ENCODE measurements at regions not wholly inside any gene's neighbourhood (a gene's known extent, or its start where the extent isn't known, plus 50 kb on each side); places are given as distances from the start of the nearest gene placed in this dataset.
"Not testable (repeated sequence)": the region's sequence is repeated elsewhere in the genome, so short reads cannot be mapped to it uniquely, and the experiment has no call there.

DNA sequence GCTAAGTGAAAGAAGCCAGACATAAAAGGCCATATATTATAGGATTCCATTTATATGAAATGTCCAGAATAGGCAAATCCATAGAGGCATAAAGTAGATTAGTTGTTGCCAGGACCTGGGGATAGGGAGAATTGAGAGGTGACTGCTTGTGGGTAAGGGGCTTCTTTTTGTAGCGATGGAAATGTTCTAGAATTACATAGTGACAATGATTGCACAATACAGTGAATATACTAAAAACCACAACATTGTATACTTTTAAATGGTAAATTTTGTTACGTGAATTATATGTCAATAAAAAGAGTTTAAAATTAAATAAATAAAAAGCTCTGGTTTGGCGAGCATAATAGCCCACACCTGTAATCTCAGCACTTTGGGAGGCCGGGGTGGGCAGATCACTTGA, 486.8 kb downstream of the KLF12 start:
- Histone ChIP-seq H3K4me1 (ENCODE audit: control insufficient read depth, insufficient read depth, low read length, unreplicated experiment) (no peaks in the 10 kb centered on the region), H3K79me2 (ENCODE audit: control insufficient read depth, insufficient read depth, low read length, unreplicated experiment) (no peaks in the 10 kb centered on the region), H2AFZ (ENCODE audit: low read length, unreplicated experiment) (no peak overlapping the region), H3K27ac (ENCODE audit: low read depth, low read length) (no peak overlapping the region), H3K4me3 (ENCODE audit: low read depth, low read length) (no peak overlapping the region), H3K27me3 (ENCODE audit: insufficient read depth, low read length) (no peaks in the 10 kb centered on the region; the same call in 1 of the 2 replicates), H3K36me3 (ENCODE audit: insufficient read depth, low read length) (no peaks in the 10 kb centered on the region)

DNA sequence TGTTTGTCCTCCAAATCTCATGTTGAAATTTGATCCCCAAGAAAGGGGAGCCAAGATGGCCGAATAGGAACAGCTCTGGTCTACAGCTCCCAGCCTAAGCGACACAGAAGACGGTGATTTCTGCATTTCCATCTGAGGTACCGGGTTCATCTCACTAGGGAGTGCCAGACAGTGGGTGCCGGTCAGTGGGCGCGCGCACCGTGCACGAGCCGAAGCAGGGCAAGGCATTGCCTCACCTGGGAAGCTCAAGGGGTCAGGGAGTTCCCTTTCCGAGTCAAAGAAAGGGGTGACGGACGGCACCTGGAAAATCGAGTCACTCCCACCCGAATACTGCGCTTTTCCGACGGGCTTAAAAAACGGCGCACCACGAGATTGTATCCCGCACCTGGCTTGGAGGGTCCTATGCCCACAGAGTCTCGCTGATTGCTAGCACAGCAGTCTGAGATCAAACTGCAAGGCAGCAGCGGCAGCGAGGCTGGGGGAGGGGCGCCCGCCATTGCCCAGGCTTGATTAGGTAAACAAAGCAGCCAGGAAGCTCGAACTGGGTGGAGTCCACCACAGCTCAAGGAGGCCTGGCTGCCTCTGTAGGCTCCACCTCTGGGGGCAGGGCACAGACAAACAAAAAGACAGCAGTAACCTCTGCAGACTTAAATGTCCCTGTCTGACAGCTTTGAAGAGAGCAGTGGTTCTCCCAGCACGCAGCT, 493.6 kb downstream of the KLF12 start:
- not testable (repeated sequence) for H3K4me1 ChIP-seq (ENCODE audit: control insufficient read depth, insufficient read depth, low read length, unreplicated experiment); H3K27me3 ChIP-seq (ENCODE audit: insufficient read depth, low read length); H3K36me3 ChIP-seq (ENCODE audit: insufficient read depth, low read length); H3K4me3 ChIP-seq (ENCODE audit: low read depth, low read length); H2AFZ ChIP-seq (ENCODE audit: low read length, unreplicated experiment); H3K79me2 ChIP-seq (ENCODE audit: control insufficient read depth, insufficient read depth, low read length, unreplicated experiment); H3K27ac ChIP-seq (ENCODE audit: low read depth, low read length)

DNA sequence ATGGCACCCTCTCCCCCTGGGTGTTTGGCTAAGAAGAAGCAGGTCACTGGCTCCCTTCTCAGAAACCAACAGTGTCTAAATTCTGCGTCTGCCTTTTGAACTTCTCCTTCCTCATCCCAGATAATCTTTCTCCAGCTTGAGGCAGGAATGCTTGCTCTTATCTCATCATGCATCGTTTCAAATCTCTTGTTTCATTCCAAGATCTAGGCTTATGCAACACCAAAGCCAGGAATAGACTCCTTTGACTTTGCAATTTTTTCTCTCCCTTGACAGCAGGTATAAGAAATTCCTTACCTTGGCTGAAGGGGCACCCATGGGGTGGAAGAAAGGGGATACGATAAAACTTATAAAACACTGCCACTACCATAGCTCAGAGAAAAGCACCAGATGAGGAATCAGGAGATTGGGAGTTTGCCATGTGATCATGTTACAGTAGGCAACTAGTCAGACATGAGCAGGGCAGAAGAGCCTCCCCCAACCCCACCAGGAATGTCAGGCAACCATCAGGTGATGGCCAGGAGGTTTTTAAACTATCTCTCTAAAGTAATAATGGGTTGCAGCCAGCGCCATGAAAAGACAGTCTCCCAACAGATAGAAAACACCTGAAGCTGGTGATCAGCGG, 498.9 kb downstream of the KLF12 start:
- Histone ChIP-seq H3K79me2 (ENCODE audit: control insufficient read depth, insufficient read depth, low read length, unreplicated experiment) (no peaks in the 10 kb centered on the region), H3K4me1 (ENCODE audit: control insufficient read depth, insufficient read depth, low read length, unreplicated experiment) (no peaks in the 10 kb centered on the region), H2AFZ (ENCODE audit: low read length, unreplicated experiment) (no peak overlapping the region), H3K27me3 (ENCODE audit: insufficient read depth, low read length) (peaks cover 18% of the 10 kb centered on the region), H3K27ac (ENCODE audit: low read depth, low read length) (no peak overlapping the region), H3K4me3 (ENCODE audit: low read depth, low read length) (no peak overlapping the region), H3K36me3 (ENCODE audit: insufficient read depth, low read length) (no peaks in the 10 kb centered on the region)

DNA sequence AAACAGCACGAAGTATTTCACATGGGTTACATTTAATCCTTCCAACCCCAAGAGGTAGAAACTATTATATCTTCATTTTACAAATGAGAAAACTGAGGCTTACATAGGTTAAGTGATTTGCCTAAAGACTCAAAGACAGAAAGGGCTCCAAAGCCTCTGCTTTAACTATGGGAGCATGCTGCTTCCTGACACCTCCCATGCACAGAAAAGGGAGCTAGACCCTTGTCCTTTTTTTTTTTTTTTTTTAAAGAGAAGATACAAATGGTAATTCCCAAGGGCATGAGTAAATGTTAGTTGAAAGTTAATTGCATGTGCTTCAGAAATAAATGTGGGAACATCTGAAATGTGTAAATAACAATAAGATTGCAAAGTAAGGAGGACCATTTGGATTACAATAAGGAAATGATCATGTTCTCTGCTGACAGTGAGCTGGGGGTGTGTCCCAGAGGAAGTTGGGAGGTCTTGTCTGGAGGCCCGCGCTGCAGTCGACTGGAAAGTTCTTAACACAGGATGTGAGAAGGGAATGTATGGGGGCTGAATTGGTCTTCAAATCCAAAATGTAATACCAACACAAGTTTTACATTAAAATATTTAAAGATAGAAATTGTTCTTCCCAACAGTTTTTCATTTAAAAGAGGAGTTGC, 500.3 kb downstream of the KLF12 start:
- Histone ChIP-seq H3K27ac (ENCODE audit: low read depth, low read length) (no peak overlapping the region), H3K4me3 (ENCODE audit: low read depth, low read length) (no peak overlapping the region), H2AFZ (ENCODE audit: low read length, unreplicated experiment) (no peak overlapping the region), H3K36me3 (ENCODE audit: insufficient read depth, low read length) (no peaks in the 10 kb centered on the region), H3K79me2 (ENCODE audit: control insufficient read depth, insufficient read depth, low read length, unreplicated experiment) (no peaks in the 10 kb centered on the region), H3K27me3 (ENCODE audit: insufficient read depth, low read length) (peaks cover 18% of the 10 kb centered on the region), H3K4me1 (ENCODE audit: control insufficient read depth, insufficient read depth, low read length, unreplicated experiment) (no peaks in the 10 kb centered on the region)

DNA sequence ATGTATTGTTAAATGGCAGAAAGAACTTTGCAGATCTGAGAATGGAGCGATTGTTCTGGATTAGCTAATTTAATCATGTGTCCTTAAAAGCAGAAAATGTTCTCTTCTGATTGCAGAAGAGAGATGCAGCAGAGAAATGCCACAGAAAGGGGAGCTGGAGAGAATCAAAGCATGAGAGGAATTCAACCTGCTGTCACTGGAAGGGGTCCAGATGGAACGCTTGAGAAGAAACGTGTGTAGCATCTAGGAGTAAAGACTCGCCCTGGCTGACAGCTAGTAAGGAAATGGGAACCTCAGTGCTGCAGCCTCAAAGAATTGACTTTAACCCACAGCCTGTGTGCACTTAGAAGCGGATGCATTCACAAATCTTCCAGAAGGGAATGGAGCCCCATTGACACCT, 502.8 kb downstream of the KLF12 start:
- no peaks in the 10 kb centered on the region for H3K79me2 ChIP-seq (ENCODE audit: control insufficient read depth, insufficient read depth, low read length, unreplicated experiment)
- H3K36me3 ChIP-seq (ENCODE audit: insufficient read depth, low read length) = no peaks in the 10 kb centered on the region
- no peak overlapping the region for H3K27ac ChIP-seq (ENCODE audit: low read depth, low read length)
- no peaks in the 10 kb centered on the region for H3K4me1 ChIP-seq (ENCODE audit: control insufficient read depth, insufficient read depth, low read length, unreplicated experiment)
- no peak overlapping the region for H3K4me3 ChIP-seq (ENCODE audit: low read depth, low read length)
- H2AFZ ChIP-seq (ENCODE audit: low read length, unreplicated experiment) = no peak overlapping the region
- H3K27me3 ChIP-seq (ENCODE audit: insufficient read depth, low read length) = peaks cover 20% of the 10 kb centered on the region

DNA sequence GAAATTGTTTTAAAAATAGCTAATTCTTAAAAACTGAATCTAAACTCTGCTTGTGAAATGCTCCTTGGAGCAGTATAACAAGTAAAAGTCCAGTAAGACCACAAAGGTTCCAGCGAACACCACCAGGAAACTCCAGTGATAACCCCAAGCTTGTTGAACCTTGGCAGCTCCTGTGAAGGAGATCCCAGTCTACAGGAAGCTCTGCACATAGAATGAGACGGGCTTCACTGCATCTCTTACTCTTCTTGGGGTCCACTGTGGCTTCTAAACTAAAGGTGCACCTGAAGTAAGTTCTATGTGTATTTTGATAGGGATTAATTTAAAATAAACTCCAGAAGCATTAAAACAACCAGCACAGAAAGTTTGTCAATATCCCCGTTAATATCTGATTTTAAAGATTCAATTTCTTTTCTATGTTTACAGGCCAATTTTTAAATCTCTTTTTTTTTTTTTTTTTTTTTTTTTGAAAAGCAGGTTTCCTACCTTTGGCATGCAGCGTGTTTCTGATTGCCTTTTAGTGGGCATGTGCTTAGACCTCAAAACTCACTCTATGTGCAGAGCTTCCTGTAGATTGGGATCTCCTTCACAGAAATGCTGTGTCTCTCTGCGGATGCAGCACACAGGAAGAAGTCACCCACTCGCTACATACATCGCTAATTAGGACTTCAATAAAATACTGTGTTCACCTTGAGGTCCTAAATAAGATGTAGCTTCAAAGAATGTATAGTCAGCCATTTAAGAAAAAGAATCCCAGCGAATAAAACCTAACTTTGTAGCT, 508.5 kb downstream of the KLF12 start:
- Histone ChIP-seq H3K27ac (ENCODE audit: low read depth, low read length) (no peak overlapping the region), H3K4me1 (ENCODE audit: control insufficient read depth, insufficient read depth, low read length, unreplicated experiment) (no peaks in the 10 kb centered on the region), H3K4me3 (ENCODE audit: low read depth, low read length) (no peak overlapping the region), H2AFZ (ENCODE audit: low read length, unreplicated experiment) (no peak overlapping the region), H3K79me2 (ENCODE audit: control insufficient read depth, insufficient read depth, low read length, unreplicated experiment) (no peaks in the 10 kb centered on the region), H3K27me3 (ENCODE audit: insufficient read depth, low read length) (peaks cover 2% of the 10 kb centered on the region; the same call in 1 of the 2 replicates), H3K36me3 (ENCODE audit: insufficient read depth, low read length) (no peaks in the 10 kb centered on the region)

DNA sequence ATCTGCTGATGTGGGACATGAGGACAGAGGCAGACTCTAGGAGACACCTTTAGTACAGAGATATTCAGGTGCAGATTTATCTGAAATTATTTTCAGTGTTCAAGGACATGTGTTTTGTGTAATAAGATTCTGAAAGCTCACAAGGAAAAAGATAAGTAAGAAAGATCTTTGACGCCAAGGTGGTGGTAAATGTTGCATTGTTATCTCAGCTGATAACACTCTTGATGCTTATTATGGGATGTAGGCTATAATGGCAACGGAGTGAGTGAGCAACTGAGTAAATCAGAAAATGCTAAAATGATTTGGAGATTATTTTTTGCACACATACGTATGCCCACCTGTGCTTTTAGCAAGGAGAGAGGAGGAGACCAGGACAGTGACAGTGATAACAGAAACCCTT, 510.9 kb downstream of the KLF12 start:
- Histone ChIP-seq H3K27ac (ENCODE audit: low read depth, low read length) (no peak overlapping the region), H3K36me3 (ENCODE audit: insufficient read depth, low read length) (no peaks in the 10 kb centered on the region), H3K79me2 (ENCODE audit: control insufficient read depth, insufficient read depth, low read length, unreplicated experiment) (no peaks in the 10 kb centered on the region), H3K4me3 (ENCODE audit: low read depth, low read length) (no peak overlapping the region), H3K4me1 (ENCODE audit: control insufficient read depth, insufficient read depth, low read length, unreplicated experiment) (no peaks in the 10 kb centered on the region), H3K27me3 (ENCODE audit: insufficient read depth, low read length) (peaks cover 2% of the 10 kb centered on the region; the same call in 1 of the 2 replicates), H2AFZ (ENCODE audit: low read length, unreplicated experiment) (no peak overlapping the region)

DNA sequence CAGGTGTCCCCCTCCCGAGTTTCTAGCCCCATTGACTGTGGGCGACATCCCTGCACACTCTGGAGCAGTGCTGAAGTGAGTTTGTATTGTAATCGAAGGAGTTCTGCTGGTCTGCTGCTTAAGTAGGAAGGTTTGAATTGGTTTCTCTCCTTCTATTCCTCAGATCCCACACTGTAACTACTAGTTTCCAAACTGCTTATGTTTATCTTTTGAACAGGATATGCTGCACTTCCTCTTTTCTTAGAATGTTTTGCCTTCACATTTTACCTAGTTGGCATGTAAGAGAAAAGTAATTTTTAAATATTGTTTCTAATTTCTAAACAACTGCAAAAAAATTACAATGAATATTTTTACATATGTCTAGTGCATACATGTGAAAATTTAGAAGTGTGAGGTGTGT, 511.8 kb downstream of the KLF12 start:
- Histone ChIP-seq H3K27ac (ENCODE audit: low read depth, low read length) (no peak overlapping the region), H3K79me2 (ENCODE audit: control insufficient read depth, insufficient read depth, low read length, unreplicated experiment) (no peaks in the 10 kb centered on the region), H2AFZ (ENCODE audit: low read length, unreplicated experiment) (no peak overlapping the region), H3K4me1 (ENCODE audit: control insufficient read depth, insufficient read depth, low read length, unreplicated experiment) (no peaks in the 10 kb centered on the region), H3K27me3 (ENCODE audit: insufficient read depth, low read length) (no peaks in the 10 kb centered on the region), H3K4me3 (ENCODE audit: low read depth, low read length) (no peak overlapping the region), H3K36me3 (ENCODE audit: insufficient read depth, low read length) (no peaks in the 10 kb centered on the region)

DNA sequence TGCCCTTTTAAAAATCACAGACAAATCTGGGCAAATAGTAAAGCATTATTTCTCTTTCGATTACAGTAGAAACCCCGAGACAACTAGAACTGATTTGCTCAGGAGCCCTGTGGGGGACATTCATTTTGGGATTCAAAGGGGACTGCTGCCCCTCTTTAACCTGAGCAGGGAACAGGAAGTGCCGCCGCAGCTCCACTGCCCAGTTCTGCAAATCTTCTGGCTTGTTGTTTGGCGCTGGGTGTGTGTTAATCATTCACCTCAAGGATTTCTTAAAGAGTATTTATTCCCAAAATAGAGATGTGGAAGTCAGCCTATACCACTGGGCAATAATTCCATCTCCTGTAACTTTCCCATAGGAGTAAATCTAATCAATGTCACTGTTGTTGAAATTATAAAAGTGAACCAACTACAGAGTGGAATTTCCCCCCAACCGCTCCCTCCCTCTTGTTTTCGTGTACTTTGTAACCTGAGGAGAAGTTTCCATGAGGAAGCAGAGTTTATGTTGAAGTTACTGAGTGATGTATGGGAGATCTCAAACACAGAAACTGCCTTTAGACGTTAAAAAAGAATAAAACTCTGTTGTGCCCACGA, 515.8 kb downstream of the KLF12 start:
- H3K4me3 ChIP-seq (ENCODE audit: low read depth, low read length) = no peak overlapping the region

DNA sequence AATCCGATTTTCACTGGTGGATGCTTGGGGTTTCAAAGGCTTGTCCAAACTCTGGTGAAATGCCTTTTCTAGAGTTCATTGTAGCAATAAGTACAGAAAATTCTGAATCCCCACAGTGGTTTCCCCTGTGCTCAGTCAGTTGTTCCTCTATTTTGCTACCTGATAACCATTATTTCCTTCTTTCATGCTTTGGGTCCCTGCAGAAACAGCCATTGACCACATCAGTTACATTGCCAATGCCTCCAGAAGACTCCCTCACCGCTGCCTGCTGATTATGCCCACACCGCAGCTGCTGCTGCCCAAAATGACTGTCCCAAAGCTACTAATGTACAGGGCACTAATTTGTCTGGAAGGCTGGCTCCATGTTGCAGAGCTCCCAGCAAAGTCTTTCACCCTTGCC, 517.3 kb downstream of the KLF12 start:
- Histone ChIP-seq H3K4me3 (ENCODE audit: low read depth, low read length) (no peak overlapping the region), H2AFZ (ENCODE audit: low read length, unreplicated experiment) (no peak overlapping the region), H3K79me2 (ENCODE audit: control insufficient read depth, insufficient read depth, low read length, unreplicated experiment) (no peaks in the 10 kb centered on the region), H3K27ac (ENCODE audit: low read depth, low read length) (no peak overlapping the region), H3K36me3 (ENCODE audit: insufficient read depth, low read length) (no peaks in the 10 kb centered on the region), H3K4me1 (ENCODE audit: control insufficient read depth, insufficient read depth, low read length, unreplicated experiment) (no peaks in the 10 kb centered on the region), H3K27me3 (ENCODE audit: insufficient read depth, low read length) (no peaks in the 10 kb centered on the region)

More for the DNA sequence above, 515.8 kb downstream of the KLF12 start:
- Histone ChIP-seq H3K27ac (ENCODE audit: low read depth, low read length) (no peak overlapping the region), H2AFZ (ENCODE audit: low read length, unreplicated experiment) (no peak overlapping the region), H3K79me2 (ENCODE audit: control insufficient read depth, insufficient read depth, low read length, unreplicated experiment) (no peaks in the 10 kb centered on the region), H3K27me3 (ENCODE audit: insufficient read depth, low read length) (no peaks in the 10 kb centered on the region), H3K36me3 (ENCODE audit: insufficient read depth, low read length) (no peaks in the 10 kb centered on the region), H3K4me1 (ENCODE audit: control insufficient read depth, insufficient read depth, low read length, unreplicated experiment) (no peaks in the 10 kb centered on the region)
